BLaER1 treated with 17β-estradiol and CSF1 and Interleukin-3, amounts not matched to agents 10 nM and 100 nM (cell line): ENCODE measurements at regions not wholly inside any gene's neighbourhood (a gene's known extent, or its start where the extent isn't known, plus 50 kb on each side); places are given as distances from the start of the nearest gene placed in this dataset.

Experiments used
- H3K27ac ChIP-seq, 11 experiments: shearing (Covaris generic); formaldehyde crosslinking; 2 replicates each; pipeline ENCODE4 v1.8.1; 2022
- H3K27me3 ChIP-seq, 11 experiments: shearing (Covaris generic); formaldehyde crosslinking; 2 replicates each; pipeline ENCODE4 v1.8.1; 2022
- H3K36me3 ChIP-seq, 11 experiments: shearing (Covaris generic); formaldehyde crosslinking; 2 replicates each; pipeline ENCODE4 v1.8.1; 2022
- H3K4me1 ChIP-seq, 10 experiments: shearing (Covaris generic); formaldehyde crosslinking; 2 replicates each; pipeline ENCODE4 v1.8.1; 2022
- H3K4me2 ChIP-seq, 11 experiments: shearing (Covaris generic); formaldehyde crosslinking; 2 replicates each; pipeline ENCODE4 v1.8.1; 2022
- H3K4me3 ChIP-seq, 10 experiments: shearing (Covaris generic); formaldehyde crosslinking; 2 replicates each; pipeline ENCODE4 v1.8.1; 2022
- H3K9ac ChIP-seq, 11 experiments: shearing (Covaris generic); formaldehyde crosslinking; 2 replicates each; pipeline ENCODE4 v1.8.1; 2022
- H3K9me3 ChIP-seq, 11 experiments: shearing (Covaris generic); formaldehyde crosslinking; replicated peaks in 1 of 11; 2 replicates each; pipeline ENCODE4 v1.8.1; 2022
- H4K20me1 ChIP-seq, 11 experiments: shearing (Covaris generic); formaldehyde crosslinking; 2 replicates each; pipeline ENCODE4 v1.8.1; 2022
- Cebpa-rat ChIP-seq, 11 experiments: shearing (Covaris generic); IDR thresholded peaks; 2 replicates each; pipeline ENCODE4 v1.8.1; 2022

GRCh38 chr4:116880625-116881024, 204.8 kb downstream of the TRAM1L1 start:
- Histone ChIP-seq H3K9me3 (no peaks in the 10 kb centered on the region), H3K27me3 (no peaks in the 10 kb centered on the region), H3K9ac (no peak overlapping the region), H4K20me1 (no peaks in the 10 kb centered on the region), H3K4me2 (no peak overlapping the region), H3K27ac (no peak overlapping the region), H3K4me1 (no peaks in the 10 kb centered on the region), H3K4me3 (no peak overlapping the region), H3K36me3 (no peaks in the 10 kb centered on the region)
- TF ChIP-seq Cebpa-rat (IDR thresholded peaks at IDR 0.05): no peak

GRCh38 chr4:116878280-116878679, 207.1 kb downstream of the TRAM1L1 start:
- H3K4me3 ChIP-seq: no peak overlapping the region
- no peak for TF ChIP-seq Cebpa-rat (IDR thresholded peaks at IDR 0.05)
- no peak overlapping the region for H3K9ac ChIP-seq
- H3K36me3 ChIP-seq: no peaks in the 10 kb centered on the region
- no peak overlapping the region for H3K27ac ChIP-seq
- H3K4me1 ChIP-seq: no peaks in the 10 kb centered on the region
- no peaks in the 10 kb centered on the region for H3K27me3 ChIP-seq
- H3K4me2 ChIP-seq: no peak overlapping the region
- H4K20me1 ChIP-seq: no peaks in the 10 kb centered on the region
- H3K9me3 ChIP-seq: no peaks in the 10 kb centered on the region

GRCh38 chr4:116877069-116877468, 208.3 kb downstream of the TRAM1L1 start:
- no peak for TF ChIP-seq Cebpa-rat (IDR thresholded peaks at IDR 0.05)
- no peak overlapping the region for H3K9ac ChIP-seq
- no peaks in the 10 kb centered on the region for H3K36me3 ChIP-seq

GRCh38 chr4:116872941-116873340, 212.4 kb downstream of the TRAM1L1 start:
- H4K20me1 ChIP-seq: no peaks in the 10 kb centered on the region
- H3K27me3 ChIP-seq: no peaks in the 10 kb centered on the region
- no peak overlapping the region for H3K4me2 ChIP-seq
- no peaks in the 10 kb centered on the region for H3K36me3 ChIP-seq
- no peak for TF ChIP-seq Cebpa-rat (IDR thresholded peaks at IDR 0.05)
- no peak overlapping the region for H3K9ac ChIP-seq
- H3K27ac ChIP-seq: no peak overlapping the region
- H3K4me3 ChIP-seq: no peak overlapping the region
- H3K4me1 ChIP-seq: no peaks in the 10 kb centered on the region
- H3K9me3 ChIP-seq: no peaks in the 10 kb centered on the region

More at GRCh38 chr4:116877069-116877468, 208.3 kb downstream of the TRAM1L1 start:
- no peaks in the 10 kb centered on the region for H4K20me1 ChIP-seq
- H3K4me2 ChIP-seq: no peak overlapping the region
- no peaks in the 10 kb centered on the region for H3K9me3 ChIP-seq
- no peaks in the 10 kb centered on the region for H3K4me1 ChIP-seq
- no peak overlapping the region for H3K27ac ChIP-seq
- H3K27me3 ChIP-seq: no peaks in the 10 kb centered on the region
- H3K4me3 ChIP-seq: no peak overlapping the region

- no peaks in the 10 kb centered on the region for H3K9me3 ChIP-seq
- H4K20me1 ChIP-seq: no peaks in the 10 kb centered on the region
- no peak overlapping the region for H3K4me2 ChIP-seq
- H3K36me3 ChIP-seq: no peaks in the 10 kb centered on the region
- no peaks in the 10 kb centered on the region for H3K27me3 ChIP-seq
- no peak overlapping the region for H3K27ac ChIP-seq
- no peak for TF ChIP-seq Cebpa-rat (IDR thresholded peaks at IDR 0.05)
- no peak overlapping the region for H3K9ac ChIP-seq
- no peak overlapping the region for H3K4me3 ChIP-seq
- no peaks in the 10 kb centered on the region for H3K4me1 ChIP-seq
Measured at GRCh38 chr4:116872308-116872707, 213.1 kb downstream of the TRAM1L1 start.

- Histone ChIP-seq H3K4me3 (no peak overlapping the region), H4K20me1 (no peaks in the 10 kb centered on the region), H3K27ac (no peak overlapping the region), H3K4me2 (no peak overlapping the region), H3K36me3 (no peaks in the 10 kb centered on the region), H3K9me3 (no peaks in the 10 kb centered on the region), H3K27me3 (no peaks in the 10 kb centered on the region), H3K9ac (no peak overlapping the region), H3K4me1 (no peaks in the 10 kb centered on the region)
- TF ChIP-seq Cebpa-rat (IDR thresholded peaks at IDR 0.05): no peak
Measured at GRCh38 chr4:116870686-116871085, 214.7 kb downstream of the TRAM1L1 start.

GRCh38 chr4:116866106-116866505, 219.3 kb downstream of the TRAM1L1 start:
- Histone ChIP-seq H3K27ac (no peak overlapping the region), H3K36me3 (no peaks in the 10 kb centered on the region), H3K4me3 (no peak overlapping the region), H3K4me1 (no peaks in the 10 kb centered on the region), H3K4me2 (no peak overlapping the region), H3K9ac (no peak overlapping the region), H3K9me3 (no peaks in the 10 kb centered on the region), H3K27me3 (no peaks in the 10 kb centered on the region), H4K20me1 (no peaks in the 10 kb centered on the region)
- no peak for TF ChIP-seq Cebpa-rat (IDR thresholded peaks at IDR 0.05)

- no peak overlapping the region for H3K27ac ChIP-seq
- no peaks in the 10 kb centered on the region for H4K20me1 ChIP-seq
- H3K4me3 ChIP-seq: no peak overlapping the region
- TF ChIP-seq Cebpa-rat (IDR thresholded peaks at IDR 0.05): no peak
- H3K9me3 ChIP-seq: no peaks in the 10 kb centered on the region
- no peaks in the 10 kb centered on the region for H3K27me3 ChIP-seq
- H3K4me2 ChIP-seq: no peak overlapping the region
- no peaks in the 10 kb centered on the region for H3K4me1 ChIP-seq
- no peaks in the 10 kb centered on the region for H3K36me3 ChIP-seq
- no peak overlapping the region for H3K9ac ChIP-seq
Measured at GRCh38 chr4:116862592-116862991, 222.8 kb downstream of the TRAM1L1 start.

GRCh38 chr4:116860891-116861290, 224.5 kb downstream of the TRAM1L1 start:
- H4K20me1 ChIP-seq: no peaks in the 10 kb centered on the region
- no peaks in the 10 kb centered on the region for H3K9me3 ChIP-seq
- TF ChIP-seq Cebpa-rat (IDR thresholded peaks at IDR 0.05): no peak
- no peak overlapping the region for H3K4me3 ChIP-seq
- no peak overlapping the region for H3K4me2 ChIP-seq
- no peaks in the 10 kb centered on the region for H3K36me3 ChIP-seq
- H3K9ac ChIP-seq: no peak overlapping the region
- H3K27me3 ChIP-seq: no peaks in the 10 kb centered on the region
- no peaks in the 10 kb centered on the region for H3K4me1 ChIP-seq
- H3K27ac ChIP-seq: no peak overlapping the region

GRCh38 chr4:116849620-116850019, 235.8 kb downstream of the TRAM1L1 start:
- no peaks in the 10 kb centered on the region for H3K4me1 ChIP-seq
- H3K9ac ChIP-seq: no peak overlapping the region
- H3K36me3 ChIP-seq: no peaks in the 10 kb centered on the region
- no peak overlapping the region for H3K4me2 ChIP-seq
- no peak overlapping the region for H3K27ac ChIP-seq
- H4K20me1 ChIP-seq: no peaks in the 10 kb centered on the region
- no peak for TF ChIP-seq Cebpa-rat (IDR thresholded peaks at IDR 0.05)
- H3K4me3 ChIP-seq: no peak overlapping the region
- H3K9me3 ChIP-seq: no peaks in the 10 kb centered on the region
- H3K27me3 ChIP-seq: no peaks in the 10 kb centered on the region

GRCh38 chr4:116847616-116848015, 237.8 kb downstream of the TRAM1L1 start:
- Histone ChIP-seq H3K4me3 (no peak overlapping the region), H4K20me1 (no peaks in the 10 kb centered on the region), H3K4me1 (no peaks in the 10 kb centered on the region), H3K27me3 (no peaks in the 10 kb centered on the region), H3K9ac (no peak overlapping the region), H3K4me2 (no peak overlapping the region), H3K36me3 (no peaks in the 10 kb centered on the region), H3K9me3 (no peaks in the 10 kb centered on the region), H3K27ac (no peak overlapping the region)
- no peak for TF ChIP-seq Cebpa-rat (IDR thresholded peaks at IDR 0.05)
